ENCODE measurements at regions not wholly inside any gene's neighbourhood (a gene's known extent, or its start where the extent isn't known, plus 50 kb on each side); places are given as distances from the start of the nearest gene placed in this dataset.
A peak's percentile ranks its signal among the peaks of the same experiment; 100 is the strongest.
"Not testable (repeated sequence)": the region's sequence is repeated elsewhere in the genome, so short reads cannot be mapped to it uniquely, and the experiment has no call there.

GRCh38 chr3:56957522-56957921 lies 102.9 kb upstream of the SPATA12 start:
- no peak overlapping the region for H3K9ac ChIP-seq
- H3K4me2 ChIP-seq = no peak overlapping the region
- TF ChIP-seq Cebpa-rat (IDR thresholded peaks at IDR 0.05) = no peak
- H3K27me3 ChIP-seq = no peaks in the 10 kb centered on the region
- H3K4me3 ChIP-seq = no peak overlapping the region
- no peaks in the 10 kb centered on the region for H3K36me3 ChIP-seq
- no peak overlapping the region for H3K27ac ChIP-seq
- no peaks in the 10 kb centered on the region for H4K20me1 ChIP-seq
- H3K4me1 ChIP-seq = no peaks in the 10 kb centered on the region
- H3K9me3 ChIP-seq (replicated peaks in 1 of 11) = no peaks in the 10 kb centered on the region

DNA sequence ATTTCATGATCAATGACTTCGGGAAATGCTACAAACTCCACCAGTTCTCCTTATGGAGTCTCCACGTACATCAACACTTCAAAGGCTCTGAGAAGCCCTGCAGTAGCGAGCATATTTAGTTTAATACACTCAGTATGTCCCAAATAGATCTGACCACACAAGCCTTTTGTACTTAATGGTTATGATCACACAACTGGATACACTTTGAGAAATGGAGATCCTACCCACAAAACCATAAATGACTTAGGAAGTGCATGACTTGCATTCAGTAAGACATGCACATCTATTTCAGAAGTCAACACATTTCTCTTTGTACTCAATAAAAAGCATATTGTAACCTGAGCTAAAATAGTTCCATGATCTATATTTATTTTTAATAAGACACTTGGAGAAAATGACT lies 103.6 kb upstream of the SPATA12 start:
- Histone ChIP-seq H3K27ac (no peak overlapping the region), H3K9me3 (replicated peaks in 1 of 11) (no peaks in the 10 kb centered on the region), H3K27me3 (no peaks in the 10 kb centered on the region), H3K36me3 (no peaks in the 10 kb centered on the region), H3K9ac (no peak overlapping the region), H3K4me1 (no peaks in the 10 kb centered on the region), H4K20me1 (no peaks in the 10 kb centered on the region), H3K4me3 (no peak overlapping the region), H3K4me2 (no peak overlapping the region)
- no peak for TF ChIP-seq Cebpa-rat (IDR thresholded peaks at IDR 0.05)

DNA sequence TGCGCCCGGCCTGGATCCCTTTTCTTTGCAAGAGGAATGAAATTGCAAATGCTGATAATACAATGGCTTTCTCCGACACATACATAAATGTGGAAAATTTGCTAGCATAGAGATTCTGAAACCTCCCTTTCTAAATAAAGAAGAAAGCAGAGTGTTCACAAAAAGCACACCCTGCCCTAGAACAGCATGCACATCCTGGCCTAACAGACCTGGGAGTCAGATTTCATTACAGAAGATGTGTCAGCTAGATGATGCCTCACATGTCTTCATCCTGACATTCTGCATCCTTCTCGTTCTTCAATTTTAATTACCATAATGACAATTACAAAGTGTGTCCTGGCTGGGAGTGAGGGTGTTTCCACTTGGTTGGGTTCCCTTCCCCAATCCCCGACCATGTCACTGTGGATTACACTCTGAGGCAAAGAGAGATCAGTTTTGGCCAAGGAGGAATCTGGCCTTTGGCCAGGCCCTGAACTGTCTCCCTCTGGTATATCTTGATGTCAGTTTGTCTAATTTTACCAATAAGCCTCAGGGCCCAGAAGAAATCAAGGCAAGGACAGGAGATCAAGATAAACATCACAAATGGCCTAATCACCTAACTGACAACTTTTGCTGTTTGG lies 104.9 kb upstream of the SPATA12 start:
- no peaks in the 10 kb centered on the region for H3K27me3 ChIP-seq
- H3K4me1 ChIP-seq = no peaks in the 10 kb centered on the region
- no peaks in the 10 kb centered on the region for H3K9me3 ChIP-seq (replicated peaks in 1 of 11)
- no peak overlapping the region for H3K27ac ChIP-seq
- no peaks in the 10 kb centered on the region for H3K36me3 ChIP-seq
- H3K9ac ChIP-seq = no peak overlapping the region
- no peak overlapping the region for H3K4me2 ChIP-seq
- no peak overlapping the region for H3K4me3 ChIP-seq
- H4K20me1 ChIP-seq = no peaks in the 10 kb centered on the region
- TF ChIP-seq Cebpa-rat (IDR thresholded peaks at IDR 0.05) = no peak

GRCh38 chr3:56954125-56954524 lies 106.3 kb upstream of the SPATA12 start:
- H3K27ac ChIP-seq = no peak overlapping the region
- H4K20me1 ChIP-seq = no peaks in the 10 kb centered on the region
- TF ChIP-seq Cebpa-rat (IDR thresholded peaks at IDR 0.05) = no peak
- no peak overlapping the region for H3K4me3 ChIP-seq
- H3K27me3 ChIP-seq = no peaks in the 10 kb centered on the region
- H3K9me3 ChIP-seq (replicated peaks in 1 of 11) = no peaks in the 10 kb centered on the region
- H3K9ac ChIP-seq = no peak overlapping the region
- no peaks in the 10 kb centered on the region for H3K4me1 ChIP-seq
- H3K36me3 ChIP-seq = no peaks in the 10 kb centered on the region
- no peak overlapping the region for H3K4me2 ChIP-seq

- Histone ChIP-seq H3K4me3 (no peak overlapping the region), H3K27ac (no peak overlapping the region)
These were observed 107.6 kb upstream of the SPATA12 start for GRCh38 chr3:56952846-56953245.

GRCh38 chr3:56952061-56952460 lies 108.4 kb upstream of the SPATA12 start:
- Histone ChIP-seq H3K9me3 (replicated peaks in 1 of 11) (no peaks in the 10 kb centered on the region), H3K27me3 (no peaks in the 10 kb centered on the region), H4K20me1 (no peaks in the 10 kb centered on the region), H3K9ac (no peak overlapping the region), H3K4me1 (no peaks in the 10 kb centered on the region), H3K36me3 (no peaks in the 10 kb centered on the region), H3K27ac (no peak overlapping the region), H3K4me3 (no peak overlapping the region), H3K4me2 (no peak overlapping the region)
- no peak for TF ChIP-seq Cebpa-rat (IDR thresholded peaks at IDR 0.05)

More at GRCh38 chr3:56952846-56953245, 107.6 kb upstream of the SPATA12 start:
- no peaks in the 10 kb centered on the region for H4K20me1 ChIP-seq
- H3K36me3 ChIP-seq = no peaks in the 10 kb centered on the region
- H3K4me1 ChIP-seq = no peaks in the 10 kb centered on the region
- H3K4me2 ChIP-seq = no peak overlapping the region
- TF ChIP-seq Cebpa-rat (IDR thresholded peaks at IDR 0.05) = no peak
- no peaks in the 10 kb centered on the region for H3K27me3 ChIP-seq
- no peak overlapping the region for H3K9ac ChIP-seq
- no peaks in the 10 kb centered on the region for H3K9me3 ChIP-seq (replicated peaks in 1 of 11)

DNA sequence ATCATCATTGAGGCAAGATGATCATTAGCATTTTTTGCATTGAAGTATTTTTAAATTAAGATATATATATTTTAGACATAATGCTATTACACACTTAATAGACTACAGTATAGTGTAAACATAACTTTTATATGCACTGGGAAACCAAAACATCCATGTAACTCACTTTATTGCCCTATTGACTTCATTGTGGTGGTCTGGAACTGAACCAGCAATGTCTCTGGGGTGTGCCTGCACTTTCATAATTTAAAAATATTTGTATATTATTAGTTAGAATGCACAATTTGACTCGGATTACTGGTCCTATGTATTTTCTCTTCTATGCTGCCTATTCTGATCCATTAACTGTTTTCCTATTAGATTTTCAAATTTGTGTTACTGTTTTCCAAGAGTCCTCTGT lies 109.1 kb upstream of the SPATA12 start:
- Histone ChIP-seq H3K4me1 (no peaks in the 10 kb centered on the region), H4K20me1 (no peaks in the 10 kb centered on the region), H3K36me3 (no peaks in the 10 kb centered on the region), H3K27ac (no peak overlapping the region), H3K27me3 (no peaks in the 10 kb centered on the region), H3K4me2 (no peak overlapping the region), H3K9ac (no peak overlapping the region), H3K4me3 (no peak overlapping the region), H3K9me3 (replicated peaks in 1 of 11) (no peaks in the 10 kb centered on the region; a peak in 1 of 22 replicates)
- TF ChIP-seq Cebpa-rat (IDR thresholded peaks at IDR 0.05) = no peak

GRCh38 chr3:56945378-56945777 lies 115.1 kb upstream of the SPATA12 start:
- peaks cover 9 to 28% (median 16%) of the 10 kb centered on the region in 11 experiments for H3K9me3 ChIP-seq (replicated peaks in 1 of 11)
- not testable (repeated sequence) for H3K9ac ChIP-seq, H3K27me3 ChIP-seq, H3K36me3 ChIP-seq, H3K27ac ChIP-seq, H3K4me3 ChIP-seq, H4K20me1 ChIP-seq, H3K4me2 ChIP-seq
- peaks cover 0 to 24% (median 8%) of the 10 kb centered on the region in 10 experiments; a peak in 12 of 20 replicates for H3K4me1 ChIP-seq

GRCh38 chr3:56942523-56942922 lies 117.9 kb upstream of the SPATA12 start:
- Histone ChIP-seq H3K4me1 (peaks cover 4 to 24% (median 8%) of the 10 kb centered on the region in 10 experiments; a peak in 18 of 20 replicates), H3K9me3 (replicated peaks in 1 of 11) (peaks cover 9 to 28% (median 16%) of the 10 kb centered on the region in 11 experiments), H3K27ac (no peak overlapping the region)

DNA sequence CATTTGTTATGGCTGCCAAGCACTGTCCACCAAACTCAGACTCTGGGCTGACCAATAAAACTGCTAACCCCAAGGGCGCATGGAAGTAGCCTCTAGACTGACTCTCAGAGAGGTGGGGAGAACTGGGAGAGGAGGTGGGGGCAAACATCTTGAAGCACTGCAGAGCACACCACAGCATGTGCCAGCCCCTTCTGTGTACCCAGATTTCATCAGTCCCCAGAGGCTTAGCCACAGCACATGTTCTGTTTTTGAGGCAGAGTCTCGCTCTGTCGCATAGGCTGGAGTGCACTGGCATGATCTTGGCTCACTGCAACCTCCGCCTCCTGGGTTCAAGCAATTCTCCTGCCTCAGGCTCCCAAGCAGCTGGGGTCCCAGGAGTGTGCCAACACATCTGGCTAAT lies 119.5 kb upstream of the SPATA12 start:
- no peaks in the 10 kb centered on the region for H3K27me3 ChIP-seq
- peaks cover 9 to 27% (median 16%) of the 10 kb centered on the region in 11 experiments for H3K9me3 ChIP-seq (replicated peaks in 1 of 11)
- no peaks in the 10 kb centered on the region for H4K20me1 ChIP-seq
- H3K36me3 ChIP-seq = no peaks in the 10 kb centered on the region
- H3K4me2 ChIP-seq = peak overlapping the region in 8 of 11 experiments; percentile 21 to 55 (median 37); a peak in 13 of 22 replicates
- H3K4me1 ChIP-seq = peaks cover 6 to 24% (median 8%) of the 10 kb centered on the region in 10 experiments; a peak in 18 of 20 replicates
- H3K4me3 ChIP-seq = no peak overlapping the region
- no peak for TF ChIP-seq Cebpa-rat (IDR thresholded peaks at IDR 0.05)
- H3K9ac ChIP-seq = no peak overlapping the region
- H3K27ac ChIP-seq = no peak overlapping the region

More at GRCh38 chr3:56942523-56942922, 117.9 kb upstream of the SPATA12 start:
- no peak overlapping the region for H3K4me3 ChIP-seq
- no peaks in the 10 kb centered on the region for H3K27me3 ChIP-seq
- peak overlapping the region in 5 of 11 experiments; percentile 2 to 40 (median 28); a peak in 8 of 22 replicates for H3K4me2 ChIP-seq
- no peak for TF ChIP-seq Cebpa-rat (IDR thresholded peaks at IDR 0.05)
- no peaks in the 10 kb centered on the region for H4K20me1 ChIP-seq
- H3K9ac ChIP-seq = no peak overlapping the region
- H3K36me3 ChIP-seq = no peaks in the 10 kb centered on the region

Measured in BLaER1 treated with 17β-estradiol and CSF1 and Interleukin-3, amounts not matched to agents 10 nM and 100 nM (cell line).